SU-DHL-6 (cell line): ENCODE measurements at regions not wholly inside any gene's neighbourhood (a gene's known extent, or its start where the extent isn't known, plus 50 kb on each side); places are given as distances from the start of the nearest gene placed in this dataset.

Experiments used
- H2AFZ ChIP-seq: fragments of 200-600 bp; sonication (generic); 2 replicates; pipeline ENCODE4 v1.6.1; 2014; ENCODE audit warnings: low read depth, mild to moderate bottlenecking, moderate library complexity, mixed read lengths, antibody characterized with exemption, low read length; ENCODE audit not compliant: severe bottlenecking
- H3F3A ChIP-seq: fragments of 200-600 bp; shearing (Covaris generic); 2 replicates; pipeline ENCODE4 v1.6.0; 2016; ENCODE audit warnings: antibody characterized with exemption, mild to moderate bottlenecking; ENCODE audit not compliant: insufficient read depth
- H3K27ac ChIP-seq: fragments of 200-600 bp; sonication (generic); 2 replicates; pipeline ENCODE4 v1.5.1; 2016; ENCODE audit warnings: low read depth, mild to moderate bottlenecking, low read length, moderate library complexity, mixed read lengths
- H3K27me3 ChIP-seq: fragments of 200-600 bp; sonication (generic), shearing (Covaris generic); 2 replicates; pipeline ENCODE4 v1.6.0; 2014; ENCODE audit warnings: mild to moderate bottlenecking, low read length
- H3K36me3 ChIP-seq: fragments of 200-600 bp; sonication (generic); 2 replicates; pipeline ENCODE4 v1.6.1; 2014; ENCODE audit warnings: mild to moderate bottlenecking, low read length, mixed read lengths
- H3K4me2 ChIP-seq: fragments of 300-600, 200-600 bp; shearing (Covaris generic), sonication (generic); 2 replicates; pipeline ENCODE4 v1.6.0; 2014; ENCODE audit warnings: low read length, low read depth, mild to moderate bottlenecking; ENCODE audit not compliant: poor library complexity, severe bottlenecking
- H3K4me3 ChIP-seq: fragments of 200-600 bp; sonication (generic); 2 replicates; pipeline ENCODE4 v1.5.1; 2014; ENCODE audit warnings: antibody characterized with exemption, low read length, mild to moderate bottlenecking, mixed read lengths; ENCODE audit not compliant: insufficient read depth, poor library complexity, severe bottlenecking
- H3K79me2 ChIP-seq: fragments of 200-600 bp; sonication (generic); 2 replicates; pipeline ENCODE4 v1.6.1; 2014; ENCODE audit warnings: mild to moderate bottlenecking, low read length, moderate library complexity; ENCODE audit not compliant: insufficient read depth
- H3K9ac ChIP-seq: fragments of 200-600 bp; sonication (generic); 2 replicates; pipeline ENCODE4 v1.7.0; 2014; ENCODE audit warnings: mild to moderate bottlenecking, low read length
- H3K9me2 ChIP-seq: fragments of 200-600 bp; sonication (generic); replicated peaks from 2 replicates; pipeline ENCODE4 v1.6.1; 2014; ENCODE audit warnings: low read length; ENCODE audit not compliant: insufficient read depth
- H3K9me3 ChIP-seq: fragments of 200-600 bp; sonication (generic); 2 replicates; pipeline ENCODE4 v1.6.1; 2014; ENCODE audit warnings: low read length, mixed read lengths; ENCODE audit not compliant: insufficient read depth
- H4K20me1 ChIP-seq: fragments of 200-600 bp; sonication (generic); 2 replicates; pipeline ENCODE4 v1.6.1; 2014; ENCODE audit warnings: low read depth, mild to moderate bottlenecking, antibody characterized with exemption, low read length, moderate library complexity, mixed read lengths
- EZH2phosphoT487 ChIP-seq: fragments of 200-600 bp; sonication (generic), shearing (Covaris generic); conservative IDR thresholded peaks from 2 replicates; pipeline ENCODE4 v1.6.1; 2018; ENCODE audit warnings: mild to moderate bottlenecking, antibody characterized with exemption, low read length, moderate library complexity, mixed read lengths
- TF ChIP-seq, protein P1 (sequence below): fragments of 200-600 bp; sonication (generic); IDR thresholded peaks from one replicate; pipeline ENCODE4 v1.5.1; 2017; ENCODE audit warnings: antibody characterized with exemption, mild to moderate bottlenecking, low read length, moderate library complexity; ENCODE audit not compliant: insufficient read depth, poor library complexity, severe bottlenecking

DNA sequence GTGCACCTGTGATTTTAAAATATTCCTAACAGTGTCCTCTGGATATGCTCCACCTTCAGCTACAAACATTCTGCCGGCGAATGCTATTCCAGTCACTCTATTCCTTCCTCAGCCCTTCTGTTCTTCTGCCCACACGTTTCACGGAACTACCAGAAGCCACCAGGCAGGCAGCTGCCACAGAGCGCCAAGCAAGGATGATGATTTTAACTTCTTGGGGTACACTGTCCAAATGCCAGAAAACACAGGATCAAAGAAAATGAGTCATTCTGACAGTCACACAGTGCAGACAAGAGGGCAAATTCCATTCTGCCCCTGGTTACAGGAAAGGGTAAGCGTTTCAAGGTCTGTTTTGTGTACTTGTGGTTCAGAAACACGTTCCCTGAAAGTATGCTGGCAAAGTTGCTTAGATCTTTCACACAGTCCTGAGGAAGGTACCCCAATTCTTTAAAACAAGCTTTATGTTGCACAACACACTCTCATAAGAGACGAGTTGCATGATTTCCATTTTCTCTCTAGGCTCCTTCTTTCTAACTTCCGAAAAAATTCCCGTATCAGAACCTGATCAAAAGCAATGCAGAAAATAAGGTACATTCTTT is 508.3 kb upstream of the PKN2 start:
- Histone ChIP-seq H3K9ac (no peak overlapping the region), H3K79me2 (no peaks in the 10 kb centered on the region), H3F3A (no peaks in the 10 kb centered on the region), H3K36me3 (no peaks in the 10 kb centered on the region), H3K9me2 (no peaks in the 10 kb centered on the region), H3K27me3 (no peaks in the 10 kb centered on the region), H3K4me2 (no peak overlapping the region), H3K27ac (no peak overlapping the region), H2AFZ (no peak overlapping the region), H4K20me1 (no peaks in the 10 kb centered on the region), H3K4me3 (no peak overlapping the region), H3K9me3 (no peaks in the 10 kb centered on the region)
- TF ChIP-seq, protein P1, sequence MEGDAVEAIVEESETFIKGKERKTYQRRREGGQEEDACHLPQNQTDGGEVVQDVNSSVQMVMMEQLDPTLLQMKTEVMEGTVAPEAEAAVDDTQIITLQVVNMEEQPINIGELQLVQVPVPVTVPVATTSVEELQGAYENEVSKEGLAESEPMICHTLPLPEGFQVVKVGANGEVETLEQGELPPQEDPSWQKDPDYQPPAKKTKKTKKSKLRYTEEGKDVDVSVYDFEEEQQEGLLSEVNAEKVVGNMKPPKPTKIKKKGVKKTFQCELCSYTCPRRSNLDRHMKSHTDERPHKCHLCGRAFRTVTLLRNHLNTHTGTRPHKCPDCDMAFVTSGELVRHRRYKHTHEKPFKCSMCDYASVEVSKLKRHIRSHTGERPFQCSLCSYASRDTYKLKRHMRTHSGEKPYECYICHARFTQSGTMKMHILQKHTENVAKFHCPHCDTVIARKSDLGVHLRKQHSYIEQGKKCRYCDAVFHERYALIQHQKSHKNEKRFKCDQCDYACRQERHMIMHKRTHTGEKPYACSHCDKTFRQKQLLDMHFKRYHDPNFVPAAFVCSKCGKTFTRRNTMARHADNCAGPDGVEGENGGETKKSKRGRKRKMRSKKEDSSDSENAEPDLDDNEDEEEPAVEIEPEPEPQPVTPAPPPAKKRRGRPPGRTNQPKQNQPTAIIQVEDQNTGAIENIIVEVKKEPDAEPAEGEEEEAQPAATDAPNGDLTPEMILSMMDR: no peak
- TF ChIP-seq EZH2phosphoT487: no peak

- Histone ChIP-seq H3K9me3 (no peaks in the 10 kb centered on the region), H3K27me3 (no peaks in the 10 kb centered on the region), H3K9ac (no peak overlapping the region), H3K27ac (no peak overlapping the region), H3K9me2 (no peaks in the 10 kb centered on the region), H3F3A (no peaks in the 10 kb centered on the region), H3K36me3 (no peaks in the 10 kb centered on the region), H4K20me1 (no peaks in the 10 kb centered on the region), H2AFZ (no peak overlapping the region), H3K4me3 (no peak overlapping the region), H3K4me2 (no peak overlapping the region), H3K79me2 (no peaks in the 10 kb centered on the region)
- no peak for TF ChIP-seq EZH2phosphoT487
- TF ChIP-seq, protein P1: no peak
Observed at GRCh38 chr1:88179943-88180342, 504.1 kb upstream of the PKN2 start.

DNA sequence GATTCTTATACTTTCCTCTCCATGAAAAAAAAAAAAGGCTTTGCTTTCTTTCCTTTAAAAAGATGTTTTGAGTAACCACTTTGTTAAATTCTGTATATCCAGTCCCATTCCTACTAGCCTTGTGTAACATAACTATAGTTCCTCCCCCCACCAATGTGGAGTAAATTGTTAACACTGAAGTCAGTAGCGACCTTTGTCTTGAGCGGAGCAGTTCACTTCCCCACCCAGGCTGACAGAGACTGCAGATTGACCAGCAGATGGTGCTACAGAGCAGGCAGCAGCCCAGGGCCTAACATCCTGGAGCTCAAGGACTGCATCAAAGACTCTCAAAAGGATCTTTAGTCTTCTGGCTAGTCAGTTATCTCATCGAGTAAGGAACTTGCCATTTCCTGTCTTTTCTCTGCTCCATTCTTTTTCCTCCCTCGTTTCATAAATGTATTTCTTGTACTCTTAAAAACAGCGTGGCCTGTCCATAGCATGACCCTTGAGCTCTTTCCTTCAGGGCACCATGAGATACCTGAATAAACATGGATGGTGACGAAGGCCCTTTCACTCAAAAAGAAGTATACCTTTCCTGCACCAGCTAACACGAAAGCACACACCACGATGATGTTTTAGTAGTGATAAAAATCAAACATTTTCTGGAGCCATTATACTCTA is 503.5 kb upstream of the PKN2 start:
- H3K4me3 ChIP-seq: no peak overlapping the region
- no peaks in the 10 kb centered on the region for H3K9me3 ChIP-seq
- no peak overlapping the region for H3K27ac ChIP-seq
- no peaks in the 10 kb centered on the region for H3K36me3 ChIP-seq
- TF ChIP-seq EZH2phosphoT487: no peak
- TF ChIP-seq, protein P1: peak; percentile 97
- H2AFZ ChIP-seq: no peak overlapping the region
- H3K4me2 ChIP-seq: no peak overlapping the region
- H3K9me2 ChIP-seq: no peaks in the 10 kb centered on the region
- H3K27me3 ChIP-seq: no peaks in the 10 kb centered on the region
- no peaks in the 10 kb centered on the region for H3K79me2 ChIP-seq
- no peaks in the 10 kb centered on the region for H3F3A ChIP-seq
- no peaks in the 10 kb centered on the region for H4K20me1 ChIP-seq
- no peak overlapping the region for H3K9ac ChIP-seq
